Retinal pigment epithelial cell (primary cell): ENCODE measurements at regions not wholly inside any gene's neighbourhood (a gene's known extent, or its start where the extent isn't known, plus 50 kb on each side); places are given as distances from the start of the nearest gene placed in this dataset.

Experiments used
- DNase-seq: peaks from one replicate; pipeline ENCODE4 v3.0.0-alpha.2; 2010; ENCODE audit warnings: low read depth
- H3K4me3 ChIP-seq: 2 replicates; pipeline ENCODE4 v1.5.1; 2011; ENCODE audit warnings: mild to moderate bottlenecking, low read length, control low read depth, moderate library complexity
- CTCF ChIP-seq: conservative IDR thresholded peaks from 2 replicates; pipeline ENCODE4 v1.5.1; 2011; ENCODE audit warnings: low read depth, low read length, control low read depth, inconsistent platforms

DNA sequence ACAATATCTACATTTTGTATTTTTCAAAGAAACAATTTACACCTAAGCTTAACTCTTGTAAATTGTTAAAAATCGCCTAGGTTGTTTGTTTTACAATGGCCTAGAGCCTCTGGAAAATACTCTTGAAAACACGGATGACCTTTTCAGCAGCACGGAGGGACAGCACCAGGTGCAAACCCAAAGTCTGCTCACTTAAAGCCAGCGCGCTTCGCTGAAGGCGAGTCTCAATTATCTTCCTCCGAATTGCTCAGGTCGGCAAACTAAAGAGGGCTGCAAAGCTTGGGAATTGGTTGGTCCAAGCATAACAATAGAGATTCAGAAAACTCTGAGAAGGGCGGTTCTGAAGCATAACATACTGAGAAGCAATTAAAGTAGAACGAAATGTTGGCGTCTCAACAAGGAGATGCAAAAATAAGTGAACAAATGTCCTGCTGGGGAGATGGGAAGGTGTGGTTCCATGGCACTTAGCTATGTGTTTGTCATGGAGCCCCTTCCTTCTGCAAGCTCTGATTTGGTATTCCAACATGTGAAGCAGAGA lies 139.9 kb upstream of the PITRM1 start:
- no peak for DNase-seq
- no peak for TF ChIP-seq CTCF
- no peak overlapping the region for H3K4me3 ChIP-seq

DNA sequence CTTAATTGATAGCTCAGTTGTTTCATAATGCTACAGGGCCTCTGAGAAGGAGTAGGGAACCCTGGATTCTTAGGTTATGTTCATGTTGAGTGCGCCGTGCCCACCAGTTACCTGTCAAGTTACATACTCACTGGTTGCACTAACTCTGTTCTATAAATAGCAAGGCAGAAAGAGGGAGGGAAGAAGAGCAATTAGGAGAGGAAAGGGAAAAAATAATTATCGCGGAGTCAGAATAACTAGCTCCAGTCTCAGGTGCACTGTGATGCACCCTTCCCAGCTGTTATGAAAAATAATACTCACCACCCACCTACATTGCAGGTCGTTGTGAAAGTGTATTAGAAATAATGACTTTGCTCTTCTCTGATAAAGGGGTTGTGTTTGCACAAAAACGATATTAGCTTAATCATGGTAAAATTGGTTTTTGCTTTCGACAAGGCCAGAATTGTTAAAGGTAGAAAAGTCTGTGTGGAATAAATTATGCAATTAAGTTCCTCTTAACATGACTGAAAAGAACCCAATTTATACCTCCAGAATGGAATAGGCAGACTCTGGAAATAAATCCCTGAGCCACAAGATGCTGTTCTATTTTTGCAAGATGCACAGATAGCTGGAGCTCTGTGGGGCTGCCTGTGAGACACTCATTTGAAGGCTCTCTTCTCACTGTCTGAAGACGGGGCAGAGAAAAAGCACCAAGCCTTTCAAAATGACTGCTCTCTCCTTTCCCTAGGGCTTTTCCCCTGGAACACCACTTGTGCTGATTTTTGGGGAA lies 137.6 kb upstream of the PITRM1 start:
- H3K4me3 ChIP-seq, result no peak overlapping the region
- no peak for DNase-seq
- no peak for TF ChIP-seq CTCF

DNA sequence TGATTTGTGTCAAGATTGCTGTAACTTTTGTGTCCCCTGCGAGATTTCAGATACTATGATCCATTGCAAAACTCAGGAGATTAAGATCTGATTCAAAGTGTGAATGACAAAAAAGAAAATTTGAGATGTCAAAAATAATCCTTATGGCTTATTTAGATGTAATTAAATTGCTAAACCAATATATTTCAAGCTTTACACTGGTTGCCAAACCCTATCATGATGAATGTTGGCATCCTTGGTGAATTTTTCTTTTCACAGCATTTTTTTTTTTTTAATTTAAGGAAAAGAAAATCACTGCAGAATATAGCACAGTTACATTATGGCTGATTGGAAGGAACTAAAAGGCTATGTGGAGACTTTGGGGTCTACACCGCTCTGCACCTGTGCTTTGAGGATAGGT lies 133.5 kb upstream of the PITRM1 start:
- no peak for DNase-seq
- TF ChIP-seq CTCF, result no peak
- H3K4me3 ChIP-seq, result no peak overlapping the region

GRCh38 chr10:3295582-3296151 lies 123.1 kb upstream of the PITRM1 start:
- no peak for DNase-seq
- no peak overlapping the region for H3K4me3 ChIP-seq
- TF ChIP-seq CTCF, result no peak

- H3K4me3 ChIP-seq, result no peak overlapping the region
- no peak for DNase-seq
- no peak for TF ChIP-seq CTCF
These were observed 122.5 kb upstream of the PITRM1 start for GRCh38 chr10:3294919-3295581.

- TF ChIP-seq CTCF, result no peak
- H3K4me3 ChIP-seq, result no peak overlapping the region
- no peak for DNase-seq
These were observed 121.2 kb upstream of the PITRM1 start for GRCh38 chr10:3293581-3294431.
